IMR-90 (cell line): ENCODE measurements at regions not wholly inside any gene's neighbourhood (a gene's known extent, or its start where the extent isn't known, plus 50 kb on each side); places are given as distances from the start of the nearest gene placed in this dataset.

Experiments used
- ATAC-seq: fragments of 200-7000 bp; cut with Tn5 transposase; 2 replicates; pipeline ENCODE4 v1.9.1; 2020; ENCODE audit warnings: low read depth, mild to moderate bottlenecking, moderate library complexity
- BruUV-seq: library from RNA; stranded (reverse); fragments of 400-500 nt; replicated peaks from 2 replicates; lab custom pipeline; 2021; lab: Mats Ljungman, UMichigan
- CTCF ChIA-PET: fragments of 300-600 bp; formaldehyde crosslinking; extraction: SDS; loops from one replicate; lab custom pipeline; 2021; ENCODE audit warnings: antibody characterized with exemption; lab: Yijun Ruan, JAX
- POLR2A ChIA-PET: fragments of 300-600 bp; sonication (Branson Sonifier 250); formaldehyde crosslinking; loops from one replicate; lab custom pipeline; 2022; ENCODE audit warnings: antibody characterized with exemption; ENCODE audit not compliant: unreplicated experiment; lab: Charles Lee
- DNase-seq: peaks from one replicate; pipeline ENCODE4 v3.0.0; 2013
- H2AFZ ChIP-seq: replicated peaks from 2 replicates; pipeline ENCODE3; 2013; ENCODE audit warnings: low read length, mild to moderate bottlenecking; ENCODE audit not compliant: poor library complexity
- H2AK5ac ChIP-seq: 2 replicates; pipeline ENCODE4 v1.6.1; 2013; ENCODE audit warnings: low read depth, low read length, inconsistent platforms
- H2AK9ac ChIP-seq: replicated peaks from 2 replicates; pipeline ENCODE3; 2013; ENCODE audit warnings: mild to moderate bottlenecking, low read depth, low read length, moderate library complexity; ENCODE audit not compliant: poor library complexity
- H2BK120ac ChIP-seq: 2 replicates; pipeline ENCODE4 v1.6.1; 2013; ENCODE audit warnings: low read depth, low read length, inconsistent platforms
- H2BK15ac ChIP-seq: 3 replicates; pipeline ENCODE4 v1.6.1; 2013; ENCODE audit warnings: low read depth, low read length, inconsistent platforms
- H2BK20ac ChIP-seq: 2 replicates; pipeline ENCODE4 v1.6.1; 2013; ENCODE audit warnings: low read depth, mild to moderate bottlenecking, inconsistent platforms, low read length, moderate library complexity
- H2BK5ac ChIP-seq: 2 replicates; pipeline ENCODE4 v1.6.1; 2013; ENCODE audit warnings: mild to moderate bottlenecking, low read depth, low read length, inconsistent platforms; ENCODE audit not compliant: poor library complexity, severe bottlenecking
- H3K14ac ChIP-seq: replicated peaks from 2 replicates; pipeline ENCODE4 v1.6.1; 2013; ENCODE audit warnings: low read depth, low read length, inconsistent platforms
- H3K18ac ChIP-seq: 2 replicates; pipeline ENCODE4 v1.6.1; 2013; ENCODE audit warnings: low read depth, low read length, control low read depth
- H3K23ac ChIP-seq: 2 replicates; pipeline ENCODE4 v1.6.1; 2013; ENCODE audit warnings: low read depth, low read length, inconsistent platforms
- H3K27ac ChIP-seq: 2 replicates; pipeline ENCODE4 v1.5.1; 2013; ENCODE audit warnings: mild to moderate bottlenecking, control low read depth, low read length; ENCODE audit not compliant: insufficient read depth
- H3K27me3 ChIP-seq: 2 replicates; pipeline ENCODE4 v1.6.1; 2013; ENCODE audit warnings: low read length; ENCODE audit not compliant: control insufficient read depth, insufficient read depth
- H3K36me3 ChIP-seq: 2 replicates; pipeline ENCODE4 v1.6.1; 2013; ENCODE audit warnings: low read length, mixed read lengths; ENCODE audit not compliant: control insufficient read depth, insufficient read depth
- H3K4ac ChIP-seq: 2 replicates; pipeline ENCODE4 v1.6.1; 2013; ENCODE audit warnings: low read depth, low read length, inconsistent platforms
- H3K4me1 ChIP-seq: 2 replicates; pipeline ENCODE4 v1.6.1; 2013; ENCODE audit warnings: low read length, mixed read lengths; ENCODE audit not compliant: control insufficient read depth, insufficient read depth
- H3K4me2 ChIP-seq: 2 replicates; pipeline ENCODE4 v1.6.1; 2013; ENCODE audit warnings: low read depth, mild to moderate bottlenecking, control low read depth, low read length, moderate library complexity
- H3K4me3 ChIP-seq: 2 replicates; pipeline ENCODE4 v1.5.1; 2013; ENCODE audit warnings: low read depth, mild to moderate bottlenecking, control low read depth, low read length, moderate library complexity; ENCODE audit not compliant: insufficient read depth
- H3K56ac ChIP-seq: 2 replicates; pipeline ENCODE4 v1.6.1; 2013; ENCODE audit warnings: low read length, inconsistent platforms; ENCODE audit not compliant: insufficient read depth; ENCODE audit errors: extremely low read depth
- H3K79me1 ChIP-seq, 2 experiments: 2 replicates each; pipeline ENCODE4 v1.6.1; 2013; ENCODE audit warnings: low read length in 2 of 2, inconsistent platforms in 1 of 2, low read depth in 1 of 2
- H3K9ac ChIP-seq: 2 replicates; pipeline ENCODE4 v1.6.1; 2013; ENCODE audit warnings: low read depth, low read length, control low read depth
- H3K9me1 ChIP-seq: 2 replicates; pipeline ENCODE4 v1.6.1; 2013; ENCODE audit warnings: low read length, inconsistent platforms; ENCODE audit not compliant: insufficient read depth
- H3K9me3 ChIP-seq: 2 replicates; pipeline ENCODE4 v1.6.1; 2013; ENCODE audit warnings: low read length; ENCODE audit not compliant: control insufficient read depth, insufficient read depth
- H4K20me1 ChIP-seq: 2 replicates; pipeline ENCODE4 v1.6.1; 2013; ENCODE audit warnings: low read length, inconsistent platforms; ENCODE audit not compliant: insufficient read depth
- H4K5ac ChIP-seq: 2 replicates; pipeline ENCODE4 v1.6.1; 2013; ENCODE audit warnings: mild to moderate bottlenecking, low read depth, low read length, control low read depth
- H4K8ac ChIP-seq, 2 experiments: 2 replicates each; pipeline ENCODE4 v1.6.1; 2013; ENCODE audit warnings: low read depth in 2 of 2, low read length in 2 of 2, control low read depth in 1 of 2, inconsistent platforms in 1 of 2
- H4K91ac ChIP-seq: 2 replicates; pipeline ENCODE4 v1.6.1; 2013; ENCODE audit warnings: low read depth, low read length, inconsistent platforms; ENCODE audit not compliant: insufficient read depth
- BHLHE40 ChIP-seq: fragments of 150-350 bp; IDR thresholded peaks from 2 replicates; pipeline ENCODE4 v1.6.1; 2016; ENCODE audit warnings: mild to moderate bottlenecking, low read depth, low read length
- CEBPB ChIP-seq: IDR thresholded peaks from 2 replicates; pipeline ENCODE4 v1.6.1; 2012; ENCODE audit warnings: low read depth, low read length, improper control_type of control experiment
- CHD1 ChIP-seq: IDR thresholded peaks from 2 replicates; pipeline ENCODE4 v1.6.1; 2012; ENCODE audit warnings: low read depth, low read length, improper control_type of control experiment
- CTCF ChIP-seq: conservative IDR thresholded peaks from 2 replicates; pipeline ENCODE4 v1.5.1; 2012; ENCODE audit warnings: mild to moderate bottlenecking, low read depth, low read length, improper control_type of control experiment
- ELK1 ChIP-seq: fragments of 150-350 bp; IDR thresholded peaks from 2 replicates; pipeline ENCODE4 v1.6.1; 2016; ENCODE audit warnings: low read depth, mild to moderate bottlenecking, low read length, moderate library complexity, borderline replicate concordance
- FOS ChIP-seq: fragments of 150-350 bp; IDR thresholded peaks from 2 replicates; pipeline ENCODE4 v1.6.1; 2016; ENCODE audit warnings: low read depth, low read length
- MAFK ChIP-seq: IDR thresholded peaks from 2 replicates; pipeline ENCODE4 v1.6.1; 2012; ENCODE audit warnings: low read depth, low read length, improper control_type of control experiment
- MAZ ChIP-seq: IDR thresholded peaks from 2 replicates; pipeline ENCODE4 v1.6.1; 2012; ENCODE audit warnings: low read depth, mild to moderate bottlenecking, low read length, improper control_type of control experiment, moderate library complexity, borderline replicate concordance
- MXI1 ChIP-seq: IDR thresholded peaks from 2 replicates; pipeline ENCODE4 v1.6.1; 2012; ENCODE audit warnings: low read depth, mild to moderate bottlenecking, low read length, moderate library complexity, borderline replicate concordance
- NFE2L2 ChIP-seq: fragments of 150-350 bp; IDR thresholded peaks from 2 replicates; pipeline ENCODE4 v1.6.1; 2016; ENCODE audit warnings: low read depth, mild to moderate bottlenecking, low read length
- POLR2A ChIP-seq: IDR thresholded peaks from 2 replicates; pipeline ENCODE4 v1.6.1; 2012; ENCODE audit warnings: mild to moderate bottlenecking, low read depth, low read length
- RAD21 ChIP-seq: IDR thresholded peaks from 2 replicates; pipeline ENCODE4 v1.6.1; 2012; ENCODE audit warnings: low read length, improper control_type of control experiment
- RCOR1 ChIP-seq: IDR thresholded peaks from 2 replicates; pipeline ENCODE4 v1.6.1; 2012; ENCODE audit warnings: mild to moderate bottlenecking, low read length, improper control_type of control experiment; ENCODE audit not compliant: insufficient replicate concordance
- USF2 ChIP-seq: fragments of 150-350 bp; IDR thresholded peaks from 2 replicates; pipeline ENCODE4 v1.6.1; 2017; ENCODE audit warnings: mild to moderate bottlenecking, antibody characterized with exemption, low read length, low read depth
- WGBS, 2 experiments: methylation state at CpG; one replicate each; pipeline versions ENCODE4 v1.1.5 to v1.1.7; 2013; ENCODE audit warnings: missing lambda C conversion rate in 2 of 2; ENCODE audit not compliant: insufficient read length in 1 of 2; ENCODE audit errors: extremely low coverage in 2 of 2; 5-methylcytosine and 5-hydroxymethylcytosine counted together
- dilution Hi-C: fragments of 300-500 bp; cut with HindIII; formaldehyde crosslinking; loops from one replicate; pipeline ENCODE4 v1.14.3; 2018; ENCODE audit warnings: low sequenced_read_pairs; ENCODE audit not compliant: unreplicated experiment
- in situ Hi-C: fragments of 300-500 bp; cut with MboI; formaldehyde crosslinking; loops from 3 replicates; pipeline ENCODE4 v1.14.3; 2019; ENCODE audit warnings: low sequenced_read_pairs, inconsistent platforms, mixed read lengths
- intact Hi-C: fragments of 100-400 bp; cut with micrococcal nuclease; formaldehyde crosslinking; loops from 2 replicates; pipeline ENCODE4 v1.10.0; 2022

GRCh38 chr20:56788671-56789610 lies 159.8 kb downstream of the TFAP2C start:
- Histone ChIP-seq H2BK120ac (peak overlapping the region; percentile 97), H4K91ac (peak overlapping the region; percentile 89), H3K9me1 (no peaks in the 10 kb centered on the region), H3K27me3 (no peaks in the 10 kb centered on the region), H3K36me3 (no peaks in the 10 kb centered on the region), H3K14ac (peak overlapping the region; percentile 82), H2AFZ (peak overlapping the region; percentile 61), H2BK20ac (peak overlapping the region; percentile 90), H3K4ac (peak overlapping the region; percentile 92), H3K18ac (peak overlapping the region; percentile 57), H3K9ac (no peak overlapping the region), H3K4me3 (no peak overlapping the region), H2AK5ac (peak overlapping the region; percentile 86), H3K4me2 (no peak overlapping the region), H3K79me1 (no peaks in the 10 kb centered on the region), H3K4me1 (peaks cover 2% of the 10 kb centered on the region; the same call in 1 of the 2 replicates), H3K56ac (peak overlapping the region; percentile 14; the same call in 1 of the 2 replicates), H4K8ac (peak overlapping the region; percentile 27 to 64), H4K5ac (peak overlapping the region; percentile 56), H2AK9ac (peak overlapping the region; percentile 86), H2BK5ac (peak overlapping the region; percentile 96), H3K9me3 (peaks cover 2% of the 10 kb centered on the region; the same call in 1 of the 2 replicates), H3K27ac (peak overlapping the region; percentile 40), H3K23ac (peak overlapping the region; percentile 27; the same call in 1 of the 2 replicates), H2BK15ac (peak overlapping the region; percentile 64; the same call in 2 of the 3 replicates), H4K20me1 (peaks cover 6% of the 10 kb centered on the region; the same call in 1 of the 2 replicates)
- POLR2A ChIA-PET = no interaction called here
- intact Hi-C loops = no loop called here
- CTCF ChIA-PET = no interaction called here
- ATAC-seq (peak; percentile 7; the same call in 1 of the 2 replicates), DNase-seq (no peak)
- dilution Hi-C loops = no loop called here
- BruUV-seq = no TSS peak
- WGBS, 2 experiments = no CpG with 5 or more reads among the region's 6 CpGs
- in situ Hi-C loops = loop anchor here (25.0 kb wide), 1 partner anchor 427 kb away; the partner anchor contains the start of gene FAM210B
- TF ChIP-seq MAFK = no peak
- no peak for TF ChIP-seq USF2
- TF ChIP-seq MXI1 = no peak
- TF ChIP-seq POLR2A = no peak
- TF ChIP-seq FOS = no peak
- TF ChIP-seq RAD21 = no peak
- no peak for TF ChIP-seq MAZ
- no peak for TF ChIP-seq CEBPB
- no peak for TF ChIP-seq RCOR1
- no peak for TF ChIP-seq ELK1
- no peak for TF ChIP-seq CTCF
- TF ChIP-seq BHLHE40 = no peak
- no peak for TF ChIP-seq NFE2L2
- no peak for TF ChIP-seq CHD1
